HG03575 (cell line): ENCODE measurements at regions not wholly inside any gene's neighbourhood (a gene's known extent, or its start where the extent isn't known, plus 50 kb on each side); places are given as distances from the start of the nearest gene placed in this dataset.

ENCODE experiments used
- ATAC-seq: cut with Tn5 transposase; IDR thresholded peaks from one replicate; pipeline ENCODE4 v1.9.1; 2021; ENCODE audit not compliant: unreplicated experiment, insufficient number of reproducible peaks, low FRiP score; ENCODE audit errors: extremely low read depth

DNA sequence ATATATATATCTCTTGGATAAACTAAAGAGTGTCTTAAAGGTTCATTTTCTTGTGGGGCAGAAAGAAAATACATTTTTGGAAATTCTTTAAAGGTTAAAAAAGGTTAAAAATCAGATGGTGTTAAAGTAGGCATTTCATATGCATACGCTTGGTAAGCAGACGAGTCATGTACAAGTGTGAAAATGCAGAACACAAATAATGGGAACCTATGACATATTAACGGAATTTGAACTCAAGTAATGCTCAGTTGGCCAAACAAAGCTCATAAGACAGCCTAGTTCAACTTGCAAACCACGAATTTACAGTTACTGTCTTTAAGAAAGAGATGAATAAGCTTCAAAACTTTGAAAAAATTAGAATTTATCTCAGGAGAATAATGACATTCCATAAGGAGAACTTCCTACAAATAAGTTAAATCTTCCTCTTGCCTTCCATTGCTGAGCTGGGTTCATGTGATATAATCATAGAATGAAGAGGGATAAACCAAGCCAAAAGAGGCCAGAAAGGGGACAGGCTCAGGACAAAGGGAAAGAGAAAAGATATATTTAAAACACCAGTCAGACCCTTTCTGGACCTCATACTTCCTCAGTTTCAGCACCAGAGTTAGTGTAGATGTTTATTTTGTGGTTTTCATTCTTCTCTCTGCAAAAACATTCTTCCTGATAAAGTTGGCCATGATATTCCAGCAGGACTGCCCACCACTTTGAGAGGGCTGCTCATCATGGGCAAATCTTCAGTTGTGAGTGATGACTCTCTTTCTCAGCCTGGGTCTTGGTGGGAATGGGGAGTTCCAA is 256.7 kb upstream of the CD180 start:
- no peak for ATAC-seq

- no peak for ATAC-seq
These were observed 255.2 kb upstream of the CD180 start for GRCh38 chr5:67451640-67452279.

DNA sequence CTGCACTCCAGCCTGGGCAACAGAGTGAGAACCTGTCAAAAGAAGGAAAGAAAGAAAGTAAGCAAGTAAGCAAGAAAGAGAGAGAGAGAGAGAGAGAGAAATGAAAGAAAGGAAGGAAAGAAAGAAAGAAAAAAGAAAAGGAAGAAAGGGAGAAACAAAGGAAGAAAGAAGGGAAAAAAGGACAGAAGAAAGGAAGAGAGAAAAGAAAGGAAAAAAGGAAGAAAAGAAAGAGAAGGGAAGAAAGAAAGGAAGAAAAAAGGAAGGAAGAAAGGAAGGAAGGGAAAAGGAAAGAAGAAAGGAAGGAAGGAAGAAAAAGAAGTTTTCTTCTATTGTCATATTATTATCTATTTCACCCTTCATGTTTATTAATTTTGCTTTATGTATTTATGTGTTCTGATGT is 251.1 kb upstream of the CD180 start:
- no peak for ATAC-seq

DNA sequence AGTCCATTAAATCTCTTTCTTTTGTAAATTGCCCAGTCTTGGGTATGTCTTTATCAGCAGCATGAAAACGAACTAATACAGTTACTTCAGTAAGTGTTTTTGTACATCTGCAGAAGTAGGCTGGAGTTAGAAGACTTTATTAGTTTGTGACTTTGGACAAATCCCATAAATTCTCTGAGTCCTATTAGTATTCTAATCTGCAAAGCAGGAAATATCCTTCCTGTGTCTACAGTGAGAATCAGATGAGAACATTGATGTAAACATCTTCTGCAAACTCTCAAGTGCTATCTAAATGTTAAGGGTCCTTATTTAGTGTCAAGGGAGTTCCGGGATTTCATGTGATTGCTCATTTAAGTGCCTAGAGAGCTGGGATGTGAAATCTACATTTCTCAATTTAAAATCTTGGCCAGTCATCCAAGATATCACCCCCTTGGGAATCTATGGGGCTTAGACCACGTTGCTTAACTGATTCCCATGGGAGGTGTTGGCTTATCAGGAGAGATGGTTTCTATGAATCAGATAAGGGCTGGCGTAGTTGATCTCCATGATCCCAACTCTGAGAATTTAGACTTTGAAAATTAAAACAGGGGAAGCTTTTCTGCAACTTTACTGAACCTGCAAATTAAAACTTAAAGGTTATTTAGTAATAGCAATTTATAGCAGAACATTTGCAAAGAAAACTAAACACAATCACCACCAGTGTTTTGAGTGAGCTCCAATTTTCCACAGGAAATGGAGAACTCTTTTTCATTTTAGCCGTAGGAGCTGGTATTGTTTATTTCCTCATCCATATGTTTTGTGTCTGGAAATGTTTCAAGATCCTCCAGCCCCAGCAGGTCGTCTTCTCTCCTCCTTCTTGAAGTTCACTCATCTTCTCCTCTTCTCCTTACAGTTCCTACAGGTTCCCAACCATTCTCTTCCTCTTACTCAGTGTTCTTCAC is 241.6 kb upstream of the CD180 start:
- no peak for ATAC-seq

GRCh38 chr5:67435032-67435431 is 238.4 kb upstream of the CD180 start:
- ATAC-seq = no peak

DNA sequence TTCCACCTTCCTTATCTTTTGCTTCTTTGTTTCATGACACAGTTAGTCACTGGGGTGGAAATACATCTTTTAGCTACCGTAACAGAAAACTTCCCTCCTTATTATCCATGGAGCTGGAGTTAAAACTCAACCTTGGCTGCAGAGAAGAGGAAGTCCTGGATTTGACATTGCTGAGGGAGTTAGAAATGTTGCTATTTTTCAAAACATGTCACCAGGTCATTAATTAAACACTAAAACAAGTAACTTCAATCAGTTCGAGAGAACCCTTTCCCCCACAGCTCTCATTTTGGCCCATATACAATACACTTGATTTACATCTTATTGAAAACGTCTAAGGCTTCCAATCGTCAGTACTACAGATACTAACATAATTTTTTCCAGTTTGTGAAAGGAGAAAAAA is 237.9 kb upstream of the CD180 start:
- no peak for ATAC-seq

- no peak for ATAC-seq
These were observed 236.0 kb upstream of the CD180 start for GRCh38 chr5:67432606-67433005.

DNA sequence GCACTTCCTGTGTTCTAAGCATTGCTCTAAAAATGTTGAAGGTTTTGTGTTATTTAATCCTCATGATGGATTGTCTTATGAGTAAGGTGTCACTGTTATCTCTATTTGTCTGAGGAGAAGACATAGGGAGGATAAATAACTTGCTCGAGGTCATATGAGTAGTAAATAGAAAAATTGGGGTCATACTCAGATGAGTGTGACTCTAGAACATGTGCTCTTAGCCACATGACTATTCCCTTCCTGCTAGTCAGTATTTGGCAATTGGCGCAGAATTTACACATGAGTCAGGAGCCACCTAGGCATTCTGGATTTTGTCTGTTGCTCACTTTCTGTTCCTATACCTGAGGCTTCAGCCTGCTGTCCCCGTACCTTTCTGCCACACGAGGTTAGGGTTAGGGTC is 234.6 kb upstream of the CD180 start:
- ATAC-seq = no peak

DNA sequence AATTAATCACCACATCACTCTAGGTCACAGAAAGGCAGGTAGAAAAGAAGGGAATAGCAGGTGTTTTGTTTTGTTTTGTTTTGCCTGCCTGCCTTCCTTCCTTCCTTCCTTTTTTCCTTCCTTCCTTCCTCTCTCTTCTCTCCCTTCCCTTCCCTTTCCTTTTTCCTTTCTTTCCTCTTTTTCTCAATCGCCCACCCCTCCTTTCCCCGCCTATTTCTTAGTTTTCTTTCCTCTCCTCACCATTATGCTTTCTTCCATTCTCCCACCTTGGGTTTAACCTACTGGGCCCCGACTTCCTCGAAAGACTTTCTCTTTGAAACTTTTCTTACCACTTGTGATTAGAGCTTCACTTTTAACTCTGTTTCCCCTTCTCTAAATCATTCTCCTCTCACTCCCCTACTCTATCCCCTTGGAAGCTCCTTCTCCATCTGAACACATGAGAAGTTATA is 231.3 kb upstream of the CD180 start:
- ATAC-seq = no peak

DNA sequence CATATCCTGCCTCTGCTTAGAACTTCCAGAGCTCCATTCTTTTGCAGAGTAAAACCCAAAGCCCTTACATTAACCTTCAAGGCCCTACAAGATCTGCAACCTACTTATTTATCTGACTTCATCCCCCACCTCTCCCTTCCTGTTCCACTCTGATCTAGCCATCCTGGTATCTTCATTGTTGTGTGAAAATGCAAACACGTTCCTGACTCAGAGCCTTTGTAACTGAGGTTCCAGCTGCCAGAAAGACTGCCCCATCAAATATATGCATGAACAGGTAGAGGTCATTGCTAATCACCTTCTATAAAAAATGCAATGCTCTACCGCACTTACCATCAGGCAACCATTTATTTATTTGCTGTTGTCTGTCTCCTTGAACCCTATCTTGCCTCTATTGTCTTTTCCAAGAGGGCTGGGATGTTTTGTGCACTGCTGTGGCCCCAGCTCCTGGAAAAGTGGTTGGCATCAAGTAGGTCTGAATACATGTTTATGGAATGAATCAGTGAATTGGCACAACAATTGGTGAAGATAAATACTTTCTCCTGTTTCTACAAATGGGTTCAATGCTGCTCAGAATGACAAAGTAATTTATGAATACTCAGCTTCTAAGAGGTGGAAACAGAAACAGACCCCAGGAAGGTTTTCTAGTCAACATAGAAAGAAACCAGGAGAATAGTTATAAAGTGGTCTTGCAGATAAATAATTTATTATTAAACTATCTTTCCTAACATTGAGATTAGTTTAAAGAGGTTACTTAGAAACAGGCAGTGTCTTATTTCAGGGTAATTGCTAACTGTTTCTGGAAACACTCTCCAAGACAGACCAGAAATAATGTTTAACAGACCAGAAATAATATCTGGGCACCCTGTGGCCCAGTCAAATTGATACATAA is 230.6 kb upstream of the CD180 start:
- no peak for ATAC-seq

DNA sequence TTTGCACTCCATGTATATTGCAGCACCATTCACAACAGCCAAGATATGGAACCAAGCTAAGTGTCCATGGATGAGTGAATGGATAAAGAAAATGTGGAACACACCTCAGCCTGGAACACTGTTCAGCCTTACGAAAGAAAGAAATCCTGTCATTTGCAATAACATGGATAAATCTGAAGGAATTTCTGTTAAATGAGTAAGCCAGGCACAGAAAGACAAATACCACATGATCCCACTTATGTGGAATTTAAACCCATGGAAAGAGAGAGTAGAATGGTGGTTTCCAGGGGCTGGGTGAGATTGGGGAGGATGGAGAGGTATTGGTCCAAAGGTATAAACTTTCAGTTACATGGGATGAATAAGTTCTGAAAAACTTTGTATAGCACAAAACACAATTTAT is 228.9 kb upstream of the CD180 start:
- ATAC-seq = no peak

DNA sequence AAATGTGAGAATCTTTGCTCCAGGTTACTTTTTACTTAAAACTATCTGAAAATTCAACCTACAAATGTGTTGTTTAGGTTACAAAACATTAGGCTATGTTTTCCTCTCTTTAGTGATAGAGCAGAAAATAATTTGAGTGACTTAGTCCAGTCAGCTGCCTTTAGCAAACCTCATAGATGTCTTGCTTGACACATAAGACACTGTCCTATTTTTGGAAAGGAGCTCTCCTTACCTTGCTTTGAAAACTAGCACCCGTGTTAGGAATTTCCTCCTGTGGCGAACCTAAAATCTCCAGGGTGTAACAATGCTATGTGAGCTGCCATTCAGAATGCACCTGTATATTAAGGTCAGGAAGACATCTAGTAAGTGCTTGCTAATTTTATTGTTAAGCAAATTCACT is 221.2 kb upstream of the CD180 start:
- no peak for ATAC-seq

DNA sequence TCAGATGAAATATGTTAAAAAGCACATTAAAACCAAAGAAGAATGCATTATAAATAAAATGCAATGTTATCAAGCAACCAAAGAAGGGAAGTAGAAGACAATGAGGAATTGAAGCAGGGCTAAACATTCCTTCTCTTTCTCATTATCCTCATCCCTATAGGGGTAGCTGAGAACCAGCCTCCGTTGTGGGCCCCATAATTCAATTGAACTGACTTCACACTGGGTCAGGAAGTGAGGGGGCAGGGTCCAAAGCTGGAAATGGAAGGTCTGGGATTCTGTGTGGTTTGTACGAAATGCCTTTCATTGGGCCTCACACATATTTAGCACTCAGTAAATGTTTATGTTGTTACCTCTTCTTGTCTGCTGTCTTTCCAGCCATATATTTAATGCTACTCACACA is 220.4 kb upstream of the CD180 start:
- no peak for ATAC-seq

GRCh38 chr5:67416133-67416937 is 219.7 kb upstream of the CD180 start:
- ATAC-seq = no peak

GRCh38 chr5:67414712-67415111 is 218.1 kb upstream of the CD180 start:
- no peak for ATAC-seq

GRCh38 chr5:67413721-67414120 is 217.1 kb upstream of the CD180 start:
- no peak for ATAC-seq

DNA sequence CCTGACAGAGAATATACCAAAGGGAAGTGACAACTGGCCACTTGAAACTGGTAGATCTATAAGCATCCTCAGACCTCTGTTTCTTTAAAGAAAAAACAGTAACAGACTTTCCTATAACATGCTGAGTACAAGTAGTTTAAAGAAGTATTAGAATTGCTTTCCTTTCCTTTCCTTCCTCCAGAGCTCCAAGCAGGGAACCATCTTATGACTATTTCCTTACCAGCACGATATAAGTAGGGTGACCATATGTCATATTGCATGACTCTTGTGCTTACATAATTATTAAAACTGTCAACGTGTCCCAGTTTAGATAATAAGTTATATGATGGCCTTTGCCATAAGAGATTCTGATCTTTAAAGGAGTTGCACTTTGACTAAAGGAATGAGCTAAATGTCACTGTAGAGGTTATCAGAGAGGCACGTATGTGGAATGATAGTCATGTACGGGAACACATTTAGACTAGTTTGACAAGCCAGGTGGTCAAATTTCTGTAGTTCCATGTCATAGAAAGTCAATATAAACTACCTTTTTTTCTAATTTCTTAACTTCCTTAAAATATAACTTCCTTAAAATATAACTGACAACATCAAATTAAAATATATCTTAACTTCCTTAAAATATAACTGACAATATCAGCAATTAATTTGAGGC is 212.7 kb upstream of the CD180 start:
- ATAC-seq = no peak

DNA sequence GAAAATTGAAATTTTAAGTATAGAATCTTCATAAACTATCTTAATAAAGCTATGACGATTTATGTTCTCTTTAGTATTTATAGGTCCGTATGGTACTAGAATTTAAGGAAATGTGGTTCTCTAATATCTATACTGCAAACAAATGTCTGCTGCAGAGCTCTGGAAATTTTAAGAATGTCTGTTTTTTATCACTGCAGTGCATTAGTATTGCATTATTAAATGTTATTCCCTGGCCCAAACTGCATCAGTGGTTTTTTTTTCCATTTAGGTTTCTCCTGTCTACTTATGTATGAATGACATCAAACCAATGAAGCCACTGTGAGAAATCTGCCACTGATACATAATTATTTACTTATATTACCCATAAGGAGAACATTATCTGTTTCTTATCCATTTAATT is 211.4 kb upstream of the CD180 start:
- ATAC-seq = no peak
